ENCODE measurements at regions not wholly inside any gene's neighbourhood (a gene's known extent, or its start where the extent isn't known, plus 50 kb on each side); places are given as distances from the start of the nearest gene placed in this dataset.

DNA sequence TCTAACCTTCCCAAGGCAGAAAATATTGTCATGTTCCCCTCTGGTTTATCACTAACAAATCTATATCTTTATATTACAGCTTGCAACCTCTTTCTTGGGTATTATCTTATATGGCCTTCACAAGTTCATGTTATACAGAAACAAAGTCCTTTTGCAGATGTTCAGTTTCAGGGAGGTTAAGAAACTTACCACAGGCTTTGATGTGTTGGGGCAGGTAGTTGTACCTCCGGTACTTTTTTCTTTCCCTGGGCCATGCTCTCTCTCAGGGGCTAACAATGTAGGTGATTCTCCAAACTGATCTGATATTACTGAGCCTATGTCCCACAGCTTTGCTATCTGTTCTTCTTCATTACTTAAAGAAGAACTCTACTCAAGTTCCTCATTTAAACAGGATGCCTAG is 548.9 kb upstream of the SYT4 start (continued):
- no peak for TF ChIP-seq ZNF423 (tag by site-specific recombination; IDR thresholded peaks at IDR 0.05)
- TF ChIP-seq, protein P1, sequence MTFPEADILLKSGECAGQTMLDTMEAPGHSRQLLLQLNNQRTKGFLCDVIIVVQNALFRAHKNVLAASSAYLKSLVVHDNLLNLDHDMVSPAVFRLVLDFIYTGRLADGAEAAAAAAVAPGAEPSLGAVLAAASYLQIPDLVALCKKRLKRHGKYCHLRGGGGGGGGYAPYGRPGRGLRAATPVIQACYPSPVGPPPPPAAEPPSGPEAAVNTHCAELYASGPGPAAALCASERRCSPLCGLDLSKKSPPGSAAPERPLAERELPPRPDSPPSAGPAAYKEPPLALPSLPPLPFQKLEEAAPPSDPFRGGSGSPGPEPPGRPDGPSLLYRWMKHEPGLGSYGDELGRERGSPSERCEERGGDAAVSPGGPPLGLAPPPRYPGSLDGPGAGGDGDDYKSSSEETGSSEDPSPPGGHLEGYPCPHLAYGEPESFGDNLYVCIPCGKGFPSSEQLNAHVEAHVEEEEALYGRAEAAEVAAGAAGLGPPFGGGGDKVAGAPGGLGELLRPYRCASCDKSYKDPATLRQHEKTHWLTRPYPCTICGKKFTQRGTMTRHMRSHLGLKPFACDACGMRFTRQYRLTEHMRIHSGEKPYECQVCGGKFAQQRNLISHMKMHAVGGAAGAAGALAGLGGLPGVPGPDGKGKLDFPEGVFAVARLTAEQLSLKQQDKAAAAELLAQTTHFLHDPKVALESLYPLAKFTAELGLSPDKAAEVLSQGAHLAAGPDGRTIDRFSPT (tag by site-specific recombination; IDR thresholded peaks at IDR 0.05) = no peak
- no peak for TF ChIP-seq KLF10 (tag by site-specific recombination; IDR thresholded peaks at IDR 0.05)
- no peak for TF ChIP-seq ZNF404 (tag by site-specific recombination; IDR thresholded peaks at IDR 0.05)
- TF ChIP-seq ZFP37 (tag by site-specific recombination; IDR thresholded peaks at IDR 0.05) = no peak
- TF ChIP-seq, protein P2, sequence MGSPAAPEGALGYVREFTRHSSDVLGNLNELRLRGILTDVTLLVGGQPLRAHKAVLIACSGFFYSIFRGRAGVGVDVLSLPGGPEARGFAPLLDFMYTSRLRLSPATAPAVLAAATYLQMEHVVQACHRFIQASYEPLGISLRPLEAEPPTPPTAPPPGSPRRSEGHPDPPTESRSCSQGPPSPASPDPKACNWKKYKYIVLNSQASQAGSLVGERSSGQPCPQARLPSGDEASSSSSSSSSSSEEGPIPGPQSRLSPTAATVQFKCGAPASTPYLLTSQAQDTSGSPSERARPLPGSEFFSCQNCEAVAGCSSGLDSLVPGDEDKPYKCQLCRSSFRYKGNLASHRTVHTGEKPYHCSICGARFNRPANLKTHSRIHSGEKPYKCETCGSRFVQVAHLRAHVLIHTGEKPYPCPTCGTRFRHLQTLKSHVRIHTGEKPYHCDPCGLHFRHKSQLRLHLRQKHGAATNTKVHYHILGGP (tag by site-specific recombination; IDR thresholded peaks at IDR 0.05) = no peak

DNA sequence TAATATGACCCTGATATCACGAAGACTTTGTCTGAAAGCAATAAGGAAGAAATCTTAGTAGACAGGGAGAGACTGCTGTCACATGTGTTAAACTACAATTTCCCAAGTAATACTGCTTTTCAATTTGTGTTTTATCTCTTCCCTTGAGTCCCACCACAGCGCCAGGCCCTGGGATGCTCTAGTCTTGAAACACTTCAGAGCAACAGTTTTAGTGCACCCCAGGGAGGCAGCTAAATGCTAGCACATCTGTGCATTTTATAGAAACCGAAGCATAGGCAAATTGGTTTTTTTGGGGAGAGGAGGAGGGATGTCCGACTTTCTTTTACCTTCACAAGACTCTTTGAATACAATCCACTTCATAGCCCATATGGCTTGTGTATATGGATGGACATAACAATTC is 550.0 kb upstream of the SYT4 start:
- no peak for TF ChIP-seq RBAK (tag by site-specific recombination; IDR thresholded peaks at IDR 0.05)
- no peak for TF ChIP-seq ZNF426 (tag by site-specific recombination; IDR thresholded peaks at IDR 0.05)
- TF ChIP-seq, protein P3, sequence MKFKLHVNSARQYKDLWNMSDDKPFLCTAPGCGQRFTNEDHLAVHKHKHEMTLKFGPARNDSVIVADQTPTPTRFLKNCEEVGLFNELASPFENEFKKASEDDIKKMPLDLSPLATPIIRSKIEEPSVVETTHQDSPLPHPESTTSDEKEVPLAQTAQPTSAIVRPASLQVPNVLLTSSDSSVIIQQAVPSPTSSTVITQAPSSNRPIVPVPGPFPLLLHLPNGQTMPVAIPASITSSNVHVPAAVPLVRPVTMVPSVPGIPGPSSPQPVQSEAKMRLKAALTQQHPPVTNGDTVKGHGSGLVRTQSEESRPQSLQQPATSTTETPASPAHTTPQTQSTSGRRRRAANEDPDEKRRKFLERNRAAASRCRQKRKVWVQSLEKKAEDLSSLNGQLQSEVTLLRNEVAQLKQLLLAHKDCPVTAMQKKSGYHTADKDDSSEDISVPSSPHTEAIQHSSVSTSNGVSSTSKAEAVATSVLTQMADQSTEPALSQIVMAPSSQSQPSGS (tag by site-specific recombination; IDR thresholded peaks at IDR 0.05; ENCODE audit: low read depth) = no peak
- TF ChIP-seq ZNF792 (tag by site-specific recombination; IDR thresholded peaks at IDR 0.05) = no peak
- TF ChIP-seq ZNF184 (tag by site-specific recombination; IDR thresholded peaks at IDR 0.05) = no peak
- no peak for TF ChIP-seq ZNF777 (tag by site-specific recombination; IDR thresholded peaks at IDR 0.05; ENCODE audit: borderline replicate concordance)
- no peak for TF ChIP-seq ZNF214 (tag by site-specific recombination; IDR thresholded peaks at IDR 0.05; ENCODE audit: borderline replicate concordance)
- no peak for TF ChIP-seq OSR2 (tag by site-specific recombination; IDR thresholded peaks at IDR 0.05)
- no peak for TF ChIP-seq ZNF664 (tag by site-specific recombination; IDR thresholded peaks at IDR 0.05)
- TF ChIP-seq ZNF600 (tag by site-specific recombination; IDR thresholded peaks at IDR 0.05) = no peak
- no peak for TF ChIP-seq ZNF311 (tag by site-specific recombination; IDR thresholded peaks at IDR 0.05; ENCODE audit: borderline replicate concordance)
- no peak for TF ChIP-seq ZNF624 (tag by site-specific recombination; IDR thresholded peaks at IDR 0.05)
- Histone ChIP-seq H3K4me1 (ENCODE audit: control insufficient read depth, insufficient read depth, low read length) (no peaks in the 10 kb centered on the region), H3K27ac (ENCODE audit: extremely low read depth, low read depth, low read length) (no peak overlapping the region), H3K4me3 (ENCODE audit: low read depth, low read length) (no peak overlapping the region), H3K36me3 (ENCODE audit: control insufficient read depth in 2 of 2, insufficient read depth in 1 of 2, low read length in 2 of 2) (no peaks in the 10 kb centered on the region), H3K9me3 (ENCODE audit: control insufficient read depth, insufficient read depth, low read depth, low read length) (no peaks in the 10 kb centered on the region)
- ChIA-PET POLR2A (no interaction called here), CTCF (no interaction called here)

DNA sequence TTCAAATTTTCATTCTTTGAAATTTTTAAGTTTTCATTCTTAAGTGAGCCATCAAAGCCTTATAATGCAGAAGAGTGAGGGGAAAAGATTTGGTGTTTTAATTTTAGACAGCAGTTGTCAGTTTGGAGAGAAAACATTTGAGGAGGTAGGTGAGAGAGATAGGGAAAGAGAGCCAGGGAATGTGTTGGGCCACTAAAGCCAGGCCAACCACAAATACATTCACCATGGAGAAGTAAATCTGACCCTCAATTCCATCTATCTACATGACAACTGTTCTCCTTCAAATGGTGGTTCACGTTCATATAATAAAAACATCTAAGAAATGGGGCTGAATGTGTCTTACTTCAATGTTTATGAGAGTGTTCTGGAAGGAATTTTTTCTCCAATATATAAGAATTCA is 553.0 kb upstream of the SYT4 start:
- Histone ChIP-seq H3K9me3 (ENCODE audit: control insufficient read depth, insufficient read depth, low read depth, low read length) (no peaks in the 10 kb centered on the region), H3K4me1 (ENCODE audit: control insufficient read depth, insufficient read depth, low read length) (no peaks in the 10 kb centered on the region), H3K4me3 (ENCODE audit: low read depth, low read length) (no peak overlapping the region), H3K36me3 (ENCODE audit: control insufficient read depth in 2 of 2, insufficient read depth in 1 of 2, low read length in 2 of 2) (no peaks in the 10 kb centered on the region), H3K27ac (ENCODE audit: extremely low read depth, low read depth, low read length) (no peak overlapping the region)
- CTCF ChIA-PET = interaction anchor here (0.5 kb wide), 1 partner anchor 234 kb away, joined by 3 read pairs; no protein-coding TSS in a partner anchor
- POLR2A ChIA-PET = no interaction called here
- TF ChIP-seq ZNF350 (tag by site-specific recombination; IDR thresholded peaks at IDR 0.05) = no peak
- TF ChIP-seq, protein P4, sequence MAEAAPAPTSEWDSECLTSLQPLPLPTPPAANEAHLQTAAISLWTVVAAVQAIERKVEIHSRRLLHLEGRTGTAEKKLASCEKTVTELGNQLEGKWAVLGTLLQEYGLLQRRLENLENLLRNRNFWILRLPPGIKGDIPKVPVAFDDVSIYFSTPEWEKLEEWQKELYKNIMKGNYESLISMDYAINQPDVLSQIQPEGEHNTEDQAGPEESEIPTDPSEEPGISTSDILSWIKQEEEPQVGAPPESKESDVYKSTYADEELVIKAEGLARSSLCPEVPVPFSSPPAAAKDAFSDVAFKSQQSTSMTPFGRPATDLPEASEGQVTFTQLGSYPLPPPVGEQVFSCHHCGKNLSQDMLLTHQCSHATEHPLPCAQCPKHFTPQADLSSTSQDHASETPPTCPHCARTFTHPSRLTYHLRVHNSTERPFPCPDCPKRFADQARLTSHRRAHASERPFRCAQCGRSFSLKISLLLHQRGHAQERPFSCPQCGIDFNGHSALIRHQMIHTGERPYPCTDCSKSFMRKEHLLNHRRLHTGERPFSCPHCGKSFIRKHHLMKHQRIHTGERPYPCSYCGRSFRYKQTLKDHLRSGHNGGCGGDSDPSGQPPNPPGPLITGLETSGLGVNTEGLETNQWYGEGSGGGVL (tag by site-specific recombination; IDR thresholded peaks at IDR 0.05) = no peak
- TF ChIP-seq SP7 (tag by site-specific recombination; IDR thresholded peaks at IDR 0.05) = no peak
- TF ChIP-seq ZNF248 (tag by site-specific recombination; IDR thresholded peaks at IDR 0.05) = no peak
- no peak for TF ChIP-seq TCF7L2 (IDR thresholded peaks at IDR 0.05; ENCODE audit: borderline replicate concordance, low read depth, low read length)
- no peak for TF ChIP-seq ZNF747 (tag by site-specific recombination; IDR thresholded peaks at IDR 0.05)
- TF ChIP-seq ZFP37 (tag by site-specific recombination; IDR thresholded peaks at IDR 0.05) = no peak
- TF ChIP-seq, protein P5, sequence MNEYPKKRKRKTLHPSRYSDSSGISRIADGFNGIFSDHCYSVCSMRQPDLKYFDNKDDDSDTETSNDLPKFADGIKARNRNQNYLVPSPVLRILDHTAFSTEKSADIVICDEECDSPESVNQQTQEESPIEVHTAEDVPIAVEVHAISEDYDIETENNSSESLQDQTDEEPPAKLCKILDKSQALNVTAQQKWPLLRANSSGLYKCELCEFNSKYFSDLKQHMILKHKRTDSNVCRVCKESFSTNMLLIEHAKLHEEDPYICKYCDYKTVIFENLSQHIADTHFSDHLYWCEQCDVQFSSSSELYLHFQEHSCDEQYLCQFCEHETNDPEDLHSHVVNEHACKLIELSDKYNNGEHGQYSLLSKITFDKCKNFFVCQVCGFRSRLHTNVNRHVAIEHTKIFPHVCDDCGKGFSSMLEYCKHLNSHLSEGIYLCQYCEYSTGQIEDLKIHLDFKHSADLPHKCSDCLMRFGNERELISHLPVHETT (tag by site-specific recombination; IDR thresholded peaks at IDR 0.05) = no peak
- TF ChIP-seq ZNF16 (tag by site-specific recombination; IDR thresholded peaks at IDR 0.05; ENCODE audit: low read depth) = no peak
- no peak for TF ChIP-seq ZBTB8A (tag by site-specific recombination; IDR thresholded peaks at IDR 0.05)
- no peak for TF ChIP-seq SALL2 (tag by site-specific recombination; IDR thresholded peaks at IDR 0.05; ENCODE audit: borderline replicate concordance)

Measured in HEK293 (cell line).